Body of pancreas (tissue), 4 donors: ENCODE measurements at regions not wholly inside any gene's neighbourhood (a gene's known extent, or its start where the extent isn't known, plus 50 kb on each side); places are given as distances from the start of the nearest gene placed in this dataset.
A peak's percentile ranks its signal among the peaks of the same experiment; 100 is the strongest.

Source experiments
- ATAC-seq: fragments of 150-250 bp; one replicate; pipeline ENCODE4 v1.9.1; 2016
- DNase-seq, 4 donors: peaks; one replicate each; pipeline ENCODE4 v3.0.0-alpha.2; 2019
- H3K27ac ChIP-seq, 4 donors: fragments of 200-600 bp; sonication (generic); 1 replicate in 3 of 4; 2 replicates in 1 of 4; pipeline versions ENCODE4 v1.5.1 to v1.6.1; 2016 to 2019; ENCODE audit warnings: mild to moderate bottlenecking in 1 of 4, mixed read lengths in 1 of 4, moderate library complexity in 1 of 4
- H3K27me3 ChIP-seq, 2 donors: fragments of 200-600 bp; sonication (generic); one replicate each; pipeline ENCODE4 v1.6.0; 2016; ENCODE audit warnings: mild to moderate bottlenecking in 1 of 2
- H3K36me3 ChIP-seq, 2 donors: fragments of 200-600 bp; sonication (generic); replicated peaks in 1 of 2; 2 replicates each; pipeline ENCODE4 v1.5.1; 2016; ENCODE audit warnings: low read depth in 2 of 2; ENCODE audit not compliant: insufficient read depth in 1 of 2
- H3K4me1 ChIP-seq: fragments of 200-600 bp; sonication (generic); one replicate; pipeline ENCODE4 v1.6.0; 2016
- H3K4me3 ChIP-seq, 2 donors: fragments of 200-600 bp; sonication (generic); 1 replicate in 1 of 2; 2 replicates in 1 of 2; pipeline ENCODE4 v1.5.1; 2016 to 2019
- H3K9me3 ChIP-seq, 3 donors: fragments of 200-600 bp; sonication (generic); 1 replicate in 2 of 3; 2 replicates in 1 of 3; pipeline ENCODE4 v1.5.1; 2016
- CTCF ChIP-seq, 7 experiments: fragments of 450-650 bp in 4 of 7; fragments of 200-600 bp in 3 of 7; sonication (generic) in 3 of 7; IDR thresholded peaks; one replicate each; pipeline ENCODE4 v1.5.1; 2016 to 2019; ENCODE audit warnings: antibody characterized with exemption in 7 of 7
- POLR2A ChIP-seq, 3 donors: fragments of 450-650 bp; IDR thresholded peaks; one replicate each; pipeline ENCODE4 v1.6.1; 2016; ENCODE audit warnings: antibody characterized with exemption in 3 of 3, mild to moderate bottlenecking in 2 of 3
- WGBS, 2 donors: methylation state at CpG; one replicate each; pipeline ENCODE4 v1.1.5; 2017; 5-methylcytosine and 5-hydroxymethylcytosine counted together
- intact Hi-C: fragments of 100-400 bp; cut with DNase I; formaldehyde crosslinking; loops from one replicate; pipeline ENCODE4 v1.15.1; 2023

- DNase-seq (no peak), ATAC-seq (no peak)
- H3K4me3 ChIP-seq: no peak overlapping the region
- WGBS, 2 donors: 46 to 50% methylated on average over 2 of the region's 2 CpGs
- intact Hi-C loops: no loop called here
- no peak overlapping the region for H3K27ac ChIP-seq
- no peaks in the 10 kb centered on the region for H3K9me3 ChIP-seq
- H3K27me3 ChIP-seq: no peaks in the 10 kb centered on the region
- no peak for TF ChIP-seq POLR2A (IDR thresholded peaks at IDR 0.05)
- no peak for TF ChIP-seq CTCF (IDR thresholded peaks at IDR 0.05)
- no peaks in the 10 kb centered on the region for H3K36me3 ChIP-seq
- H3K4me1 ChIP-seq: no peaks in the 10 kb centered on the region
Observed at GRCh38 chr2:21422050-21422449, 298.3 kb downstream of the TDRD15 start.

GRCh38 chr2:21422724-21423522 lies 299.2 kb downstream of the TDRD15 start:
- Histone ChIP-seq H3K36me3 (no peaks in the 10 kb centered on the region), H3K9me3 (no peaks in the 10 kb centered on the region), H3K4me1 (no peaks in the 10 kb centered on the region), H3K27ac (no peak overlapping the region), H3K4me3 (no peak overlapping the region), H3K27me3 (no peaks in the 10 kb centered on the region)
- ATAC-seq (no peak), DNase-seq (peak in 1 of 4 donors; percentile 13)
- intact Hi-C loops: no loop called here
- TF ChIP-seq POLR2A (IDR thresholded peaks at IDR 0.05): no peak
- no peak for TF ChIP-seq CTCF (IDR thresholded peaks at IDR 0.05)
- 35 to 39% methylated on average over 7 of the region's 7 CpGs for WGBS, 2 donors

GRCh38 chr2:21423854-21424253 lies 300.1 kb downstream of the TDRD15 start:
- H3K4me1 ChIP-seq: no peaks in the 10 kb centered on the region
- TF ChIP-seq POLR2A (IDR thresholded peaks at IDR 0.05): no peak
- TF ChIP-seq CTCF (IDR thresholded peaks at IDR 0.05): no peak
- DNase-seq: no peak
- no peaks in the 10 kb centered on the region for H3K27me3 ChIP-seq
- H3K36me3 ChIP-seq: no peaks in the 10 kb centered on the region
- no peak overlapping the region for H3K4me3 ChIP-seq
- no peak overlapping the region for H3K27ac ChIP-seq
- no peaks in the 10 kb centered on the region for H3K9me3 ChIP-seq
- intact Hi-C loops: no loop called here
- WGBS, 2 donors: 62 to 69% methylated on average over 5 of the region's 5 CpGs
- peak; percentile 15 for ATAC-seq

- intact Hi-C loops: no loop called here
- Histone ChIP-seq H3K27ac (no peak overlapping the region), H3K4me1 (no peaks in the 10 kb centered on the region), H3K9me3 (no peaks in the 10 kb centered on the region), H3K27me3 (no peaks in the 10 kb centered on the region), H3K4me3 (no peak overlapping the region), H3K36me3 (no peaks in the 10 kb centered on the region)
- WGBS, 2 donors: 69 to 73% methylated on average over 4 of the region's 4 CpGs
- DNase-seq (no peak), ATAC-seq (no peak)
- no peak for TF ChIP-seq POLR2A (IDR thresholded peaks at IDR 0.05)
- TF ChIP-seq CTCF (IDR thresholded peaks at IDR 0.05): no peak
Observed at GRCh38 chr2:21424375-21424774, 300.6 kb downstream of the TDRD15 start.

- no peak overlapping the region for H3K27ac ChIP-seq
- H3K4me3 ChIP-seq: no peak overlapping the region
- intact Hi-C loops: no loop called here
- H3K4me1 ChIP-seq: no peaks in the 10 kb centered on the region
- DNase-seq (no peak), ATAC-seq (no peak)
- H3K27me3 ChIP-seq: no peaks in the 10 kb centered on the region
- 27 to 40% methylated on average over 2 of the region's 2 CpGs for WGBS, 2 donors
- no peak for TF ChIP-seq CTCF (IDR thresholded peaks at IDR 0.05)
- no peak for TF ChIP-seq POLR2A (IDR thresholded peaks at IDR 0.05)
- no peaks in the 10 kb centered on the region for H3K9me3 ChIP-seq
- no peaks in the 10 kb centered on the region for H3K36me3 ChIP-seq
Observed at GRCh38 chr2:21427606-21428005, 303.8 kb downstream of the TDRD15 start.
